Fibroblast of the aortic adventitia (primary cell): ENCODE measurements at regions not wholly inside any gene's neighbourhood (a gene's known extent, or its start where the extent isn't known, plus 50 kb on each side); places are given as distances from the start of the nearest gene placed in this dataset.
"Not testable (repeated sequence)": the region's sequence is repeated elsewhere in the genome, so short reads cannot be mapped to it uniquely, and the experiment has no call there.

Source experiments
- DNase-seq: peaks from one replicate; pipeline ENCODE4 v3.0.0-alpha.2; 2010; ENCODE audit warnings: low read depth
- H3K4me3 ChIP-seq: 2 replicates; pipeline ENCODE4 v1.5.1; 2011; ENCODE audit warnings: low read depth, mild to moderate bottlenecking, control low read depth, low read length, moderate library complexity
- CTCF ChIP-seq: IDR thresholded peaks from 2 replicates; pipeline ENCODE4 v1.5.1; 2011; ENCODE audit warnings: mild to moderate bottlenecking, low read length, control low read depth, inconsistent platforms; ENCODE audit not compliant: insufficient read depth

GRCh38 chr22:48918585-48919186 lies 909.0 kb downstream of the BRD1 start:
- no peak for DNase-seq
- H3K4me3 ChIP-seq = no peak overlapping the region
- TF ChIP-seq CTCF = no peak

- H3K4me3 ChIP-seq = not testable (repeated sequence)
Observed at GRCh38 chr22:48912356-48913066, 915.2 kb downstream of the BRD1 start.

GRCh38 chr22:48911647-48912046 lies 916.0 kb downstream of the BRD1 start:
- DNase-seq, H3K4me3 ChIP-seq: not testable (repeated sequence)

More at GRCh38 chr22:48912356-48913066, 915.2 kb downstream of the BRD1 start:
- not testable (repeated sequence) for DNase-seq

GRCh38 chr22:48911067-48911466 lies 916.6 kb downstream of the BRD1 start:
- not testable (repeated sequence) for H3K4me3 ChIP-seq, DNase-seq

GRCh38 chr22:48908547-48908946 lies 919.1 kb downstream of the BRD1 start:
- no peak overlapping the region for H3K4me3 ChIP-seq
- DNase-seq = no peak
- TF ChIP-seq CTCF = no peak

- no peak for DNase-seq
- TF ChIP-seq CTCF = no peak
- H3K4me3 ChIP-seq = no peak overlapping the region
Observed at GRCh38 chr22:48907591-48907990, 920.1 kb downstream of the BRD1 start.

GRCh38 chr22:48906216-48906835 lies 921.3 kb downstream of the BRD1 start:
- TF ChIP-seq CTCF = no peak
- no peak for DNase-seq
- H3K4me3 ChIP-seq = no peak overlapping the region

GRCh38 chr22:48905206-48905975 lies 922.3 kb downstream of the BRD1 start:
- TF ChIP-seq CTCF = no peak
- no peak overlapping the region for H3K4me3 ChIP-seq
- no peak for DNase-seq
